ENCODE measurements at regions not wholly inside any gene's neighbourhood (a gene's known extent, or its start where the extent isn't known, plus 50 kb on each side); places are given as distances from the start of the nearest gene placed in this dataset.

DNA sequence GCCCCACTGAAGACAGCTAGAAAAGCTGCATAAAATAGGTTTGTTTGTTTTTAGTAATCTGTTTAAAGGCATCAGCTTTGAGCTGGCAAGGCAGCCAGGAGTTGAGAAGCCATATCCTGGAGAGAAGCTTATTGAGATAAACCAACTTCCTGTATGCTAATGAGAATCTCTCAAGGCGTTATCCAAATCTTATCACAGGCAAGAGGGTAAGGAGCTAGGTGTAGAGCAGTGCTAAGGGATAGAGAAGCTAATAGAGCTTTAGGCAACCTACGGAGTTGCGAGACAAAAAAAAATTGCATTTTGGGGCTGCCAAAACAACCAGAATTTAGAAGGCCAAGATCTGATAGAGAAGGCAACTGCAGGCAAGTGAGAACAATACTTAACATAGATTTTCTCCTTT is 641.6 kb downstream of the SH2D4B start:
- intact Hi-C loops (cut with micrococcal nuclease; ENCODE audit: unreplicated experiment), result loop anchor here (10.0 kb wide), 1 partner anchor 325 kb away; no protein-coding TSS in a partner anchor
- POLR2A ChIA-PET (ENCODE audit: low non-redundant PET), result no interaction called here
- CTCF ChIA-PET, result interaction anchor here (1.2 to 1.4 kb wide), 2 partner anchors 97 to 517 kb away, joined by 4 read pairs; no protein-coding TSS in a partner anchor
- H3K9me3 ChIP-seq (ENCODE audit: low read depth, low read length, poor library complexity, severe bottlenecking), result peaks cover 7% of the 10 kb centered on the region
- DNase-seq (ENCODE audit: low spot score), result peak; percentile 45
- no peaks in the 10 kb centered on the region for H3K4me1 ChIP-seq (ENCODE audit: insufficient read depth, low read length, poor library complexity, severe bottlenecking)
- no peaks in the 10 kb centered on the region for H3K27me3 ChIP-seq (replicated peaks; ENCODE audit: insufficient read depth, low read depth, low read length, poor library complexity)
- H3K36me3 ChIP-seq (ENCODE audit: insufficient read depth, low read length, poor library complexity, severe bottlenecking), result no peaks in the 10 kb centered on the region
- BruUV-seq (replicated peaks), result no TSS peak
- TF ChIP-seq, protein P1, sequence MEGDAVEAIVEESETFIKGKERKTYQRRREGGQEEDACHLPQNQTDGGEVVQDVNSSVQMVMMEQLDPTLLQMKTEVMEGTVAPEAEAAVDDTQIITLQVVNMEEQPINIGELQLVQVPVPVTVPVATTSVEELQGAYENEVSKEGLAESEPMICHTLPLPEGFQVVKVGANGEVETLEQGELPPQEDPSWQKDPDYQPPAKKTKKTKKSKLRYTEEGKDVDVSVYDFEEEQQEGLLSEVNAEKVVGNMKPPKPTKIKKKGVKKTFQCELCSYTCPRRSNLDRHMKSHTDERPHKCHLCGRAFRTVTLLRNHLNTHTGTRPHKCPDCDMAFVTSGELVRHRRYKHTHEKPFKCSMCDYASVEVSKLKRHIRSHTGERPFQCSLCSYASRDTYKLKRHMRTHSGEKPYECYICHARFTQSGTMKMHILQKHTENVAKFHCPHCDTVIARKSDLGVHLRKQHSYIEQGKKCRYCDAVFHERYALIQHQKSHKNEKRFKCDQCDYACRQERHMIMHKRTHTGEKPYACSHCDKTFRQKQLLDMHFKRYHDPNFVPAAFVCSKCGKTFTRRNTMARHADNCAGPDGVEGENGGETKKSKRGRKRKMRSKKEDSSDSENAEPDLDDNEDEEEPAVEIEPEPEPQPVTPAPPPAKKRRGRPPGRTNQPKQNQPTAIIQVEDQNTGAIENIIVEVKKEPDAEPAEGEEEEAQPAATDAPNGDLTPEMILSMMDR (conservative IDR thresholded peaks at IDR 0.05; ENCODE audit: low read depth, low read length), result no peak
- TF ChIP-seq EZH2 (IDR thresholded peaks at IDR 0.05; ENCODE audit: borderline replicate concordance, low read depth, low read length, poor library complexity, severe bottlenecking), result no peak
- H3K4me3 ChIP-seq (ENCODE audit: low read depth, low read length, poor library complexity, severe bottlenecking), result no peak overlapping the region
- no peak overlapping the region for H3K27ac ChIP-seq (ENCODE audit: low read depth, low read length, poor library complexity, severe bottlenecking)

DNA sequence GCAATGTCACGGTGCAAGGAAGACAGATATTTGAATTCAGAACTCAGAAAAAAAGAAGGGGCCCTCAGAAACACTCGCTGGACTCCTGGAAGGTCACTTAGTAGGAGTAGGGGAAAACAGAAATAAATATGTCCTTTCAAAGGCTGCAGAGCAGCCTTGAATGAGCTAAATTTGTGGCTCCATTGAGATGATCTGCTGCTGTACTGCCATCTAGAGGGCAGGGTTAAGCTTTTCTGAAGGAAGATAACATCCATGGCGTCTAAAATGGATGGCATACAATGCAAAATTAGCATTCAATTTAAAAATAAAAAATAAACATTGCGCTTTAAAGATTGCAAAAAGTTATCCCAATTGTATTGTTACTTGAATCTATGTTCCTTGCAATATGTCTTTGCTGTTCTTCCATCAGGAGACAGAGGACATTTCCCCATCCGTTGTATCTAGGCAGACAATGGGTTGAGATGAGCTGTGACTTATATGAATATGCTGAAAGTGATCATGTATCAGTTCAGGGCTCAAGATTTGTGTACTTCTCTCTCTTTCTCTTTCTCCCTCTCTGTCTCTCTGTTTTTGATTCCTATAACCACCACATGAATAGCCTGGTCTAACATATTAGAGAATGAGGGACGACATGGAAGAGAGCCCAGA is 642.2 kb downstream of the SH2D4B start:
- Histone ChIP-seq H3K27me3 (replicated peaks; ENCODE audit: insufficient read depth, low read depth, low read length, poor library complexity) (no peaks in the 10 kb centered on the region), H3K4me3 (ENCODE audit: low read depth, low read length, poor library complexity, severe bottlenecking) (no peak overlapping the region), H3K27ac (ENCODE audit: low read depth, low read length, poor library complexity, severe bottlenecking) (no peak overlapping the region), H3K4me1 (ENCODE audit: insufficient read depth, low read length, poor library complexity, severe bottlenecking) (no peaks in the 10 kb centered on the region), H3K36me3 (ENCODE audit: insufficient read depth, low read length, poor library complexity, severe bottlenecking) (no peaks in the 10 kb centered on the region), H3K9me3 (ENCODE audit: low read depth, low read length, poor library complexity, severe bottlenecking) (peaks cover 7% of the 10 kb centered on the region)
- no TSS peak for BruUV-seq (replicated peaks)
- ChIA-PET CTCF (interaction anchor here (1.2 to 1.4 kb wide), 2 partner anchors 98 to 517 kb away, joined by 4 read pairs; no protein-coding TSS in a partner anchor), POLR2A (ENCODE audit: low non-redundant PET) (no interaction called here)
- TF ChIP-seq EZH2 (IDR thresholded peaks at IDR 0.05; ENCODE audit: borderline replicate concordance, low read depth, low read length, poor library complexity, severe bottlenecking), result no peak
- TF ChIP-seq, protein P1 (conservative IDR thresholded peaks at IDR 0.05; ENCODE audit: low read depth, low read length), result peak; percentile 62
- intact Hi-C loops (cut with micrococcal nuclease; ENCODE audit: unreplicated experiment), result loop anchor here (10.0 kb wide), 1 partner anchor 325 kb away; no protein-coding TSS in a partner anchor
- peak; percentile 57 for DNase-seq (ENCODE audit: low spot score)

DNA sequence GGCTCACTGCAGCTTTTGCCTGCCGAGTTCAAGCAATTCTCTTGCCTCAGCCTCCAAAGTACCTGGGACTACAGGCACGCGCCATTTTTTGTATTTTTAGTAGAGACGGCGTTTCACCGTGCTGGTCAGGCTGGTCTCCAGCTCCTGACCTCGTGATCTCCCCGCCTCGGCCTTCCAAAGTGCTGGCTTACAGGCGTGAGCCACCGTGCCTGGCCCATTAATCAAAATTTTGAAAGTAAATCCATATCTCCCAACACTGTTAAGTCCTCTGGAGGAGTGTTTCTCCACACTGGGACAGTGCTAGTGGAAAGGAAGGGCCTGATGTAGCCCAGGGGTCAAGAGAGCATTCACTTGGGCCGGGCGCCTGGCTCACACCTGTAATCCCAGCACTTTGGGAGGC is 644.6 kb downstream of the SH2D4B start:
- Histone ChIP-seq H3K27me3 (replicated peaks; ENCODE audit: insufficient read depth, low read depth, low read length, poor library complexity) (no peaks in the 10 kb centered on the region), H3K4me1 (ENCODE audit: insufficient read depth, low read length, poor library complexity, severe bottlenecking) (no peaks in the 10 kb centered on the region), H3K4me3 (ENCODE audit: low read depth, low read length, poor library complexity, severe bottlenecking) (no peak overlapping the region), H3K27ac (ENCODE audit: low read depth, low read length, poor library complexity, severe bottlenecking) (no peak overlapping the region), H3K9me3 (ENCODE audit: low read depth, low read length, poor library complexity, severe bottlenecking) (peaks cover 7% of the 10 kb centered on the region), H3K36me3 (ENCODE audit: insufficient read depth, low read length, poor library complexity, severe bottlenecking) (no peaks in the 10 kb centered on the region)
- ChIA-PET POLR2A (ENCODE audit: low non-redundant PET) (no interaction called here), CTCF (no interaction called here)
- BruUV-seq (replicated peaks), result no TSS peak
- DNase-seq (ENCODE audit: low spot score), result no peak
- intact Hi-C loops (cut with micrococcal nuclease; ENCODE audit: unreplicated experiment), result no loop called here
- TF ChIP-seq, protein P1 (conservative IDR thresholded peaks at IDR 0.05; ENCODE audit: low read depth, low read length), result no peak

All from A673 (cell line).